Rectal smooth muscle tissue (tissue), 1 donor: ENCODE measurements at regions not wholly inside any gene's neighbourhood (a gene's known extent, or its start where the extent isn't known, plus 50 kb on each side); places are given as distances from the start of the nearest gene placed in this dataset.

Experiments used
- H3K27ac ChIP-seq: one replicate; pipeline ENCODE4 v1.7.0; 2013; ENCODE audit warnings: low read depth, low read length, inconsistent platforms
- H3K27me3 ChIP-seq: one replicate; pipeline ENCODE4 v1.7.0; 2013; ENCODE audit warnings: low read length; ENCODE audit not compliant: control insufficient read depth, insufficient read depth
- H3K36me3 ChIP-seq: one replicate; pipeline ENCODE4 v1.7.0; 2013; ENCODE audit warnings: low read length; ENCODE audit not compliant: control insufficient read depth, insufficient read depth
- H3K4me1 ChIP-seq: one replicate; pipeline ENCODE4 v1.7.0; 2013; ENCODE audit warnings: low read length; ENCODE audit not compliant: control insufficient read depth, insufficient read depth
- H3K4me3 ChIP-seq: one replicate; pipeline ENCODE4 v1.7.0; 2013; ENCODE audit warnings: low read length
- H3K9ac ChIP-seq: one replicate; pipeline ENCODE4 v1.7.0; 2013; ENCODE audit warnings: low read length

DNA sequence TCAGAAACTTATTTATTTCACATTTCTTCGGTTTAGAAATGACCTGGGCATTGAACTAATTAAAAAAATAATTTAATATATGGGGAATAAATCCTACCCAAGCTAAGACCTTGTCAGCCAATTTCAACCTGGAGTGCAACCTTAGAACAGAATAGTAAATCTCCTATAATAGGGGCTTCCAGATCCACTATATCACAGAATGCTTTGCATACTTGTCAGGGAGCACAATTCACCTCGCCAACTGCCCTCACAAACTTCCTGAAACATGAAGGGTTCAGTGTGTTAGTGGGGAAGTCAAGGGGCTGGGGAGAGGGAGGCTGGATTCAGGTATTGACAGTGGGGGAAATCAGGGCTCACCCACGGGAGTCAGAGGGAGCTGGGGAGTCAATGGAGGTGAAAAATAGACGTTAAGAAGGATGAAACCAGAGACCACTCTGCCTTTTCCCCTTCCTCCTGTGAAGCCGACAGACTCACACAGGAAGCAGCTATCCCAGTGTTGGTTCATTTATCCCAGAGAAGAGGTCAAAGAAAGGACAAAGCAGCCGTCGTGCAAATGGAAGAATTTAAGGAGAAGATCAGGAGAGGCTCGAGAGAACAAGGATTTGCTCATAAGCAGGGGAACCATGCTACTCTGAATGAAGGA lies 453.3 kb downstream of the NUF2 start:
- H3K36me3 ChIP-seq: no peaks in the 10 kb centered on the region
- H3K27me3 ChIP-seq: no peaks in the 10 kb centered on the region
- H3K4me3 ChIP-seq: no peak overlapping the region
- no peaks in the 10 kb centered on the region for H3K4me1 ChIP-seq
- H3K27ac ChIP-seq: no peak overlapping the region
- H3K9ac ChIP-seq: no peak overlapping the region

DNA sequence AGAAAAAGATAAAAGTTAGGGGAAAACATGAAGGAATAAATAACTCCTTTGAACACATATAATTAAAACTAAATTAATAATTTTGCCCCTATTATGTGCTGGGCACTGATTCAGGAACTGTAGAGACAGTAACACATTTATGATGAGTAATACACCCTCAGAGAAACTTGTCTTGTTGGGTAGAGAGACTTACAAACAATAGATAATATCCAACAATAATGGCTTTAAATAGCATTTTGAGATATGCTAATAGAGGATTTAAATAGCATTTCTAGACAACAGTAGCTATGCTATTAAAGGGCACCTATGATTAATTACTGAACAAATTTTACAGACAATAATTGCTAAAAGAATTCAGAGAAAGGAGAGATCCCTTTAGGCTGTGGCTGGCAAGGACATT lies 455.5 kb downstream of the NUF2 start:
- H3K9ac ChIP-seq: no peak overlapping the region
- no peak overlapping the region for H3K27ac ChIP-seq
- H3K36me3 ChIP-seq: no peaks in the 10 kb centered on the region
- no peaks in the 10 kb centered on the region for H3K27me3 ChIP-seq
- no peaks in the 10 kb centered on the region for H3K4me1 ChIP-seq
- no peak overlapping the region for H3K4me3 ChIP-seq

DNA sequence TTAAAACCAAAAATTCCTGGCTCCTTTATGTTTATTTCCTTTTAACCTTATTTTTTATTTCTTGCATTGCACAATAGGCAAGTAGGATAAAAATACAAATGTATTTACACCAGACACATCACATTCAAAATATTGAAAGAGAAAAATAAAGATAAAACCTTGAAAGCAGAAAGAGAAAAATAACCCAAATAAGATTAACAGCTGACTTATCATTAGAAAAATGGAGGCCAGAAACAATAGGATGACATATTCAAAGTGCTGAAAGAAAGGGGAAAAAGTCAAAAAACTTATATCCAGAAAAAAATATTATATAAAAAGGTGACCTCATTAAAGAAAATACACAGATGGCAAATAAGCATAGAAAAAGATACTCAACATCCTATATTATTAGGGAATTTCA lies 459.4 kb downstream of the NUF2 start:
- Histone ChIP-seq H3K4me1 (no peaks in the 10 kb centered on the region), H3K4me3 (no peak overlapping the region), H3K36me3 (no peaks in the 10 kb centered on the region), H3K27ac (no peak overlapping the region), H3K27me3 (no peaks in the 10 kb centered on the region), H3K9ac (no peak overlapping the region)

DNA sequence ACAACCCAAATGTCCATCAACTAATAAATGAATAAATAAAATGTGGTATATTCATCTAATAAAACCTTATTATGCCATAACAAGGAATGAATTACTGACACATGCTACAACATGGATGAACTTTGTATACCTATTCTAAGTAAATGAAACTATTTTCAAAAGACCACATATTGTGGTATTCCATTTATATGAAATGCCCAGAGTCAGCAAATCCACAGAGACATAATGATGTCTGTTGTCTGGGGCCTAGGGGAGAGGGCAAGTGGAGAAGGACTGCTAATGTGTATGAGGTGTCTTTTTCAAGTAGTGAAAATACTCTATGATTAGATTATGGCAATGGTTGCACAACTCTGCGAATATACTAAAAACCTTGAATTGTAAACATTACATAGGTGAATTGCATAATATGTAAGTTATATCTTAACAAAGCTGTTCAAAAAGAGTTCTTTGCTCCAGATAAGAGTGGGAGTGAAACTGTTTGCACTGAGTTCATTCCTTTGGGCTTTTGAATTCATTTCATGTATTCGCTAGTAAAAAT lies 464.2 kb downstream of the NUF2 start:
- no peaks in the 10 kb centered on the region for H3K36me3 ChIP-seq
- no peaks in the 10 kb centered on the region for H3K4me1 ChIP-seq
- no peak overlapping the region for H3K27ac ChIP-seq
- no peaks in the 10 kb centered on the region for H3K27me3 ChIP-seq
- H3K9ac ChIP-seq: no peak overlapping the region
- no peak overlapping the region for H3K4me3 ChIP-seq

DNA sequence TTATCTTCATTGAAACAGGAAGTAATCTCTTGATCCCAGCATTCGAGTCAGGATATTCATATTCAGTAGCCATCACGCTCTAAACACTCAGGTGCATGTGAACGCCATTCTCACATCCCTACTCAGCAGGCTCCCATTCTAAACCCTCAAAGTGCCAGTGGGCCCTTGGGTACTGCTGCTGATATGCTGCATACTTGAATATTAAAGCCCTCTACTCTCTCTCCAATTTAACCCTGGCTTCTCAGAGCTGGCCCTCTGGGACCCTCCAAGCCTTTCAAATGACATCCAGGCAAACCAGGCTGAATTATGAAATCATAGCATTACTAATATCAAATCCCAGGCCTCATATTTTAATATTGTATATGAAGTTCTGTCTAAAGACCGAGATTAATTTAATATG lies 468.2 kb downstream of the NUF2 start:
- Histone ChIP-seq H3K9ac (no peak overlapping the region), H3K27me3 (no peaks in the 10 kb centered on the region), H3K36me3 (no peaks in the 10 kb centered on the region), H3K4me3 (no peak overlapping the region), H3K4me1 (no peaks in the 10 kb centered on the region), H3K27ac (no peak overlapping the region)

DNA sequence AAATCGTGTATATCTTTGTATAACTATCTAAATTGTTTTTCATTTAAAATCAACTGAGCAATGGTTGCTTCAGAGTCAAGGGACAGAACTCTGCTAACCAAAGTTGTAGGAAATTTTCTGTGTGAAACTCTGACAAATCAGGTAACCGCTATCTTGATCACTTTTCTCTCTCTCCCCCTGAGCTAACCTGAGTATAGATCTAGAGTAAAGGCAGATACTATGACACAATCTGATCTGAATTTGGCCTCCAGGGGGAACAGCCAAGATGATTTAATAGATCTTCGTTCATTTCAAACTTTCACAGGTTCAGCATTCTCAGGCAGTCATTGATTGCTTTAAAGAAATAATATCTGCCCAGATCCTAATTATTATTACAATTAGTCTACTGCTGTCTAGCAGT lies 472.8 kb downstream of the NUF2 start:
- Histone ChIP-seq H3K9ac (no peak overlapping the region), H3K4me1 (no peaks in the 10 kb centered on the region), H3K36me3 (no peaks in the 10 kb centered on the region), H3K4me3 (no peak overlapping the region), H3K27ac (no peak overlapping the region), H3K27me3 (no peaks in the 10 kb centered on the region)

DNA sequence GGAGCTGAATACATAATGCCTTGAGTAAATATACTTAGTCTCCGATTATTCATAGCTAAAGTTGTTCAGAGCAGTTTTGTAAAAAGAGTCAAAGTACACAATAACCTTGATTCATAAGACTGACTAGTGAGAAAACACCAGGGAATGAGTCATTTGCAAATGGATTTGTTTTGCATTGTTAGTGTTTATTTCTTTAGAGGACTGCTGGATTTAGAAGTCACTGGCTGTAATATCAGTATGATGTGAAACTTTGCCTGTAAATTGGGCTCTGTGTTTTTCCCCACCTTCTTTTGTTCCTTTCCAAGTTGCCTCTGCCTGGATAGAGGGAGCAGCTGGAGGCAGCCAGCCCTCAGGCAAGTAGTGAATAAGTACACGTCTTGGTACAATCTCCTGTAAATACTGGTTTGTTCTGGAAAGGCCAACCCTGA lies 474.7 kb downstream of the NUF2 start:
- no peak overlapping the region for H3K4me3 ChIP-seq
- no peak overlapping the region for H3K9ac ChIP-seq

DNA sequence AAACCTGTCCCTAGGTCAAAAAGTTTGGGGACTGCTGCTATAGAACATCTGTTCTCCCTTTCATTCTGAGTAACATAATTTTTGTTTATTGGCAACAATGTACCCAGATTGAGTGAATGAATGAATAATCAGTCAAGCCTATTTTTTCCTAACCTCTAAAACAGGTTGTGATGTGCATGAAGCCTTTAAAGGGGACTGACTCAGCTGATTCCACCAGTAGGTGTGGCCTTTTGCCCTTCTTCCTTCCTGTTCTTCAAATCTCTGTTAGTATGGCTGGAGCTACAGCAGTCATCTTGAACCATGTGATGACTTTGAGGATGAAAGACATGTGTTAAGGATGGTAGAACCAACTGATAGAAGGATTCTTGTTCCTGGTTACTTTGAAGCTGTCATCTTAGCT lies 476.1 kb downstream of the NUF2 start:
- no peak overlapping the region for H3K9ac ChIP-seq
- no peaks in the 10 kb centered on the region for H3K36me3 ChIP-seq
- H3K27ac ChIP-seq: no peak overlapping the region
- H3K4me1 ChIP-seq: no peaks in the 10 kb centered on the region
- no peak overlapping the region for H3K4me3 ChIP-seq
- H3K27me3 ChIP-seq: no peaks in the 10 kb centered on the region

More for the DNA sequence above, 474.7 kb downstream of the NUF2 start:
- H3K4me1 ChIP-seq: no peaks in the 10 kb centered on the region
- H3K36me3 ChIP-seq: no peaks in the 10 kb centered on the region
- no peaks in the 10 kb centered on the region for H3K27me3 ChIP-seq
- H3K27ac ChIP-seq: no peak overlapping the region

DNA sequence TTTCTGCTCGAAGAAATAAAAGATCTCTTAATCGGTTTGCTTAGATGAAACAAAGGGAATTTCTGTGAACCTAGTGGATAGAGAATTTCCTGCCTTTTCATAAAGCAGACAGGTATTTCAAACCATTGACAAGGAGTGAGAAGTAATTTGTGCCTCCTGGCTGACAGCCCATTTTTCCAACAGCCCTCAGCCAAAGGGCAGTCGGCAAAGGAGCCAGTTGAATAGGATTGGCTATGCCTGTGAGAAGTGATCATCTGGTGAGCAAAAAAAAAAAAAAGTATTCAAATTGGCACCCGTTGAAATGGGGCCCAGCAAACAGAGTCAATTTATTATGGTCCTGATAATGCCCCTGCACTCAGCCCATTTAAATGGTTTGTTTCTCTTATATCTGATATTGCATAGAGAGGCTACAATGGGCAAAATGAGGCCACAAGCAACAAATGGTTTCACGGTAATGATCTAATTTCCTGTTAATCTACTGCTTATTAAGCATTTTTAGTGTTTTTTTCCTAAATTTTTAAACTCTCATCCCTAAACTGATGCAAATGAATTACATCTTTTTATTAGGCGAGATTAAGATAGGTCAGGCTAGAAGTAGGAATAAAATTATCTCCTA lies 477.5 kb downstream of the NUF2 start:
- no peak overlapping the region for H3K9ac ChIP-seq
- no peaks in the 10 kb centered on the region for H3K4me1 ChIP-seq
- H3K27ac ChIP-seq: no peak overlapping the region
- no peaks in the 10 kb centered on the region for H3K36me3 ChIP-seq
- H3K4me3 ChIP-seq: no peak overlapping the region
- H3K27me3 ChIP-seq: no peaks in the 10 kb centered on the region

DNA sequence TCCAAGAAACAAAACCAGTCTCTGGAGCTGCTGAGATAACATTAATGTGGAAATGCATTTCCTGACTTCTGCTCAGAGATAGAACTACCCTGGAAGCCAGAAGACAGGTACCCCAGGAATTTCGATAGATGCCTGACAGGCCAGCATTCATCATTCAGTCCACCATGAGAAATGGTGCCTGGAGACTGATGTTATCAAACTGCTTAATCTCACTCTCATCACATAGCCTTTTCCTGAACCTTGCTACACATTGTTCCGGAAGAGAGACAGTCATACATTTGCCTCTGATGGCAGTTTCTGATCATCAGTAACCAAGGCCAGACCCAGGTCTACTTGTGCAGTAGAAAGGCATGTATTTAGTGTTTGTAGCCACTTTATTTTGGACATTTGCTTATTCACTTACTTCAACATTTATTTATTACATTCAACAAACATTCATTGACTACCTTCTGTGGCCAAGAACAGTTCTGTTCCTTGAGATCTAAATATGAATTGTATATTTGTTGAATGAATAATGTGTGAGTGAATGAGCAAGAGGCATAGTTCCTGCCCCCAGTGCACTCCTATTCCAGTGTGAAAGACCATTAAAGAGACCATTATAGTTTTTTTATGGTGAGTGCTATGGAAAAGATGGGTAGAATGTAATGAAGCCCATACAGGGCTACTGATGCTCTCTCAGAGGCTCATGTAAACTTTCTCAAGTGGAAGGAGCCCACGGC lies 485.7 kb downstream of the NUF2 start:
- Histone ChIP-seq H3K27me3 (no peaks in the 10 kb centered on the region), H3K4me1 (no peaks in the 10 kb centered on the region), H3K9ac (no peak overlapping the region), H3K36me3 (no peaks in the 10 kb centered on the region), H3K27ac (no peak overlapping the region), H3K4me3 (no peak overlapping the region)

DNA sequence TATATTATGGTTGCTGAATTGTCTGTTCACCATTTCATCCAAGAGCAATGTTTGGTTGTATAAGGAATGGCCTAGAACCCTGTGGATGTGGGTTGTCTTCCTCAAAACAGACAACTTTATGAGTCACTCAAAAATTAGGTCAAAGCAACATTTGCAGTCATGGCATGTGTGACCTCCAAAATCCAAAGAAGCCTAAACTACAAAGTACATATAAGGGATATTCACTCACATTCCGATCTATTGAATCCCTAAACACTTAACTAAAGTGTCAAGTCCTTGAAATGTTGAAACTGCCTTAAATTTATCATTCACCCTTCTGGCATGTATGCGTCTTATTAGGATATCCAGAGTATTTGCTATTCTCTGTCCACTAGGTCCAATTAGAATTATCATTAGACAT lies 491.5 kb downstream of the NUF2 start:
- no peaks in the 10 kb centered on the region for H3K4me1 ChIP-seq
- H3K27me3 ChIP-seq: no peaks in the 10 kb centered on the region
- H3K4me3 ChIP-seq: no peak overlapping the region
- H3K9ac ChIP-seq: no peak overlapping the region
- H3K27ac ChIP-seq: no peak overlapping the region
- H3K36me3 ChIP-seq: no peaks in the 10 kb centered on the region

DNA sequence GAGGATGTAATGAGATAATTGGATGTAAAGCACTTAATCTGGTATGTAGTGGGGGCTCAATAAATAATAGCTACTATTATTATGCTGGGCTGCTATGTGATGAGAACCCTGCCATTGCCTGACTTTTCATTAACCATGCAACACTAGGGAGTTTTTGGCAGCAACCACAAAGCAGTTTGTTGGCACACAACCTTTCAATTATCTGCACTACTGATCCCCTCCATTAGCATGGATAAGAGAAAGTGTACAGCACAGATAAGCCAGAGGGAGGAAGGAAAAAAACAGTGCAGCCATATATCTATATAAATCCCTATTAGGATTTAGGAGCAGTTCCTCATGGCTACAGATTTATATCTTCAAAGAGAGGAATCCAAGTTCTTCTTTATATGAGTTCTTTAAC lies 498.5 kb downstream of the NUF2 start:
- Histone ChIP-seq H3K27me3 (no peaks in the 10 kb centered on the region), H3K9ac (no peak overlapping the region), H3K27ac (no peak overlapping the region)

More for the DNA sequence above, 498.5 kb downstream of the NUF2 start:
- Histone ChIP-seq H3K4me1 (no peaks in the 10 kb centered on the region), H3K36me3 (no peaks in the 10 kb centered on the region), H3K4me3 (no peak overlapping the region)
